Stimulated activated naive CD8-positive, alpha-beta T cell treated with anti-CD3 and anti-CD28 coated beads, Interleukin-15, Interleukin-2, amounts not matched to agents 100 ng/mL and 50 ng/mL, for 24 hours (primary cell): ENCODE measurements at regions not wholly inside any gene's neighbourhood (a gene's known extent, or its start where the extent isn't known, plus 50 kb on each side); places are given as distances from the start of the nearest gene placed in this dataset.

ENCODE experiments used
- H3K27ac Mint-ChIP-seq: one replicate; pipeline ENCODE4 v1.8.0; 2021; ENCODE audit warnings: mild to moderate bottlenecking, mixed read lengths
- H3K27me3 Mint-ChIP-seq: one replicate; pipeline ENCODE4 v1.8.0; 2021; ENCODE audit warnings: mixed read lengths
- H3K36me3 Mint-ChIP-seq: one replicate; pipeline ENCODE4 v1.8.0; 2021; ENCODE audit warnings: low read depth, mixed read lengths
- H3K4me1 Mint-ChIP-seq: one replicate; pipeline ENCODE4 v1.8.0; 2021; ENCODE audit warnings: low read depth, mixed read lengths
- H3K4me3 Mint-ChIP-seq: one replicate; pipeline ENCODE4 v1.8.0; 2021; ENCODE audit warnings: mild to moderate bottlenecking, mixed read lengths
- H3K9me3 Mint-ChIP-seq: one replicate; pipeline ENCODE4 v1.8.0; 2021; ENCODE audit warnings: mixed read lengths

- Mint-ChIP-seq H3K4me1 (no peaks in the 10 kb centered on the region), H3K4me3 (no peak overlapping the region), H3K9me3 (no peaks in the 10 kb centered on the region), H3K27me3 (peaks cover 26% of the 10 kb centered on the region), H3K27ac (no peak overlapping the region), H3K36me3 (no peaks in the 10 kb centered on the region)
These were observed 163.5 kb upstream of the LMO4 start for GRCh38 chr1:87165177-87165576.

GRCh38 chr1:87167157-87167789 lies 161.4 kb upstream of the LMO4 start:
- Mint-ChIP-seq H3K36me3 (no peaks in the 10 kb centered on the region), H3K4me3 (no peak overlapping the region), H3K27ac (no peak overlapping the region), H3K9me3 (no peaks in the 10 kb centered on the region), H3K4me1 (no peaks in the 10 kb centered on the region), H3K27me3 (peaks cover 34% of the 10 kb centered on the region)

- H3K9me3 Mint-ChIP-seq: no peaks in the 10 kb centered on the region
- no peaks in the 10 kb centered on the region for H3K4me1 Mint-ChIP-seq
- peaks cover 34% of the 10 kb centered on the region for H3K27me3 Mint-ChIP-seq
- no peak overlapping the region for H3K4me3 Mint-ChIP-seq
- H3K36me3 Mint-ChIP-seq: no peaks in the 10 kb centered on the region
- H3K27ac Mint-ChIP-seq: no peak overlapping the region
These were observed 160.7 kb upstream of the LMO4 start for GRCh38 chr1:87167848-87168525.

- Mint-ChIP-seq H3K4me3 (no peak overlapping the region), H3K36me3 (no peaks in the 10 kb centered on the region), H3K9me3 (no peaks in the 10 kb centered on the region), H3K27me3 (peaks cover 35% of the 10 kb centered on the region), H3K27ac (no peak overlapping the region), H3K4me1 (no peaks in the 10 kb centered on the region)
These were observed 159.3 kb upstream of the LMO4 start for GRCh38 chr1:87169263-87169910.

- no peaks in the 10 kb centered on the region for H3K9me3 Mint-ChIP-seq
- H3K4me3 Mint-ChIP-seq: no peak overlapping the region
- no peak overlapping the region for H3K27ac Mint-ChIP-seq
- no peaks in the 10 kb centered on the region for H3K4me1 Mint-ChIP-seq
- H3K27me3 Mint-ChIP-seq: peaks cover 41% of the 10 kb centered on the region
- no peaks in the 10 kb centered on the region for H3K36me3 Mint-ChIP-seq
These were observed 158.5 kb upstream of the LMO4 start for GRCh38 chr1:87170157-87170556.

GRCh38 chr1:87170931-87171598 lies 157.6 kb upstream of the LMO4 start:
- Mint-ChIP-seq H3K4me1 (no peaks in the 10 kb centered on the region), H3K4me3 (no peak overlapping the region), H3K36me3 (no peaks in the 10 kb centered on the region), H3K27ac (no peak overlapping the region), H3K9me3 (no peaks in the 10 kb centered on the region), H3K27me3 (peaks cover 42% of the 10 kb centered on the region)

GRCh38 chr1:87173231-87173630 lies 155.4 kb upstream of the LMO4 start:
- Mint-ChIP-seq H3K36me3 (no peaks in the 10 kb centered on the region), H3K27ac (no peak overlapping the region), H3K4me3 (no peak overlapping the region), H3K27me3 (peaks cover 40% of the 10 kb centered on the region), H3K9me3 (no peaks in the 10 kb centered on the region), H3K4me1 (no peaks in the 10 kb centered on the region)

GRCh38 chr1:87174724-87175245 lies 153.9 kb upstream of the LMO4 start:
- Mint-ChIP-seq H3K36me3 (no peaks in the 10 kb centered on the region), H3K4me3 (no peak overlapping the region), H3K4me1 (no peaks in the 10 kb centered on the region), H3K27me3 (peaks cover 41% of the 10 kb centered on the region), H3K27ac (no peak overlapping the region), H3K9me3 (no peaks in the 10 kb centered on the region)

- H3K27ac Mint-ChIP-seq: no peak overlapping the region
- H3K36me3 Mint-ChIP-seq: no peaks in the 10 kb centered on the region
- no peaks in the 10 kb centered on the region for H3K4me1 Mint-ChIP-seq
- no peaks in the 10 kb centered on the region for H3K9me3 Mint-ChIP-seq
- H3K4me3 Mint-ChIP-seq: no peak overlapping the region
- peaks cover 39% of the 10 kb centered on the region for H3K27me3 Mint-ChIP-seq
These were observed 152.6 kb upstream of the LMO4 start for GRCh38 chr1:87176087-87176486.

GRCh38 chr1:87176514-87176913 lies 152.2 kb upstream of the LMO4 start:
- no peak overlapping the region for H3K27ac Mint-ChIP-seq
- peaks cover 39% of the 10 kb centered on the region for H3K27me3 Mint-ChIP-seq
- H3K4me1 Mint-ChIP-seq: no peaks in the 10 kb centered on the region
- H3K36me3 Mint-ChIP-seq: no peaks in the 10 kb centered on the region
- H3K4me3 Mint-ChIP-seq: no peak overlapping the region
- no peaks in the 10 kb centered on the region for H3K9me3 Mint-ChIP-seq

GRCh38 chr1:87178441-87178840 lies 150.2 kb upstream of the LMO4 start:
- Mint-ChIP-seq H3K9me3 (no peaks in the 10 kb centered on the region), H3K4me1 (no peaks in the 10 kb centered on the region), H3K27ac (no peak overlapping the region), H3K27me3 (peaks cover 41% of the 10 kb centered on the region), H3K4me3 (no peak overlapping the region), H3K36me3 (no peaks in the 10 kb centered on the region)

- no peak overlapping the region for H3K4me3 Mint-ChIP-seq
- H3K27me3 Mint-ChIP-seq: peaks cover 37% of the 10 kb centered on the region
- no peaks in the 10 kb centered on the region for H3K36me3 Mint-ChIP-seq
- no peaks in the 10 kb centered on the region for H3K4me1 Mint-ChIP-seq
- H3K9me3 Mint-ChIP-seq: no peaks in the 10 kb centered on the region
- H3K27ac Mint-ChIP-seq: no peak overlapping the region
These were observed 149.4 kb upstream of the LMO4 start for GRCh38 chr1:87179076-87179810.

GRCh38 chr1:87179851-87180519 lies 148.7 kb upstream of the LMO4 start:
- no peaks in the 10 kb centered on the region for H3K4me1 Mint-ChIP-seq

GRCh38 chr1:87180682-87181081 lies 148.0 kb upstream of the LMO4 start:
- Mint-ChIP-seq H3K4me1 (no peaks in the 10 kb centered on the region), H3K27me3 (peaks cover 39% of the 10 kb centered on the region), H3K4me3 (no peak overlapping the region), H3K36me3 (no peaks in the 10 kb centered on the region), H3K27ac (no peak overlapping the region), H3K9me3 (no peaks in the 10 kb centered on the region)

More at GRCh38 chr1:87179851-87180519, 148.7 kb upstream of the LMO4 start:
- Mint-ChIP-seq H3K4me3 (no peak overlapping the region), H3K27ac (no peak overlapping the region), H3K27me3 (peaks cover 38% of the 10 kb centered on the region), H3K36me3 (no peaks in the 10 kb centered on the region), H3K9me3 (no peaks in the 10 kb centered on the region)
